ENCODE measurements at regions not wholly inside any gene's neighbourhood (a gene's known extent, or its start where the extent isn't known, plus 50 kb on each side); places are given as distances from the start of the nearest gene placed in this dataset.

DNA sequence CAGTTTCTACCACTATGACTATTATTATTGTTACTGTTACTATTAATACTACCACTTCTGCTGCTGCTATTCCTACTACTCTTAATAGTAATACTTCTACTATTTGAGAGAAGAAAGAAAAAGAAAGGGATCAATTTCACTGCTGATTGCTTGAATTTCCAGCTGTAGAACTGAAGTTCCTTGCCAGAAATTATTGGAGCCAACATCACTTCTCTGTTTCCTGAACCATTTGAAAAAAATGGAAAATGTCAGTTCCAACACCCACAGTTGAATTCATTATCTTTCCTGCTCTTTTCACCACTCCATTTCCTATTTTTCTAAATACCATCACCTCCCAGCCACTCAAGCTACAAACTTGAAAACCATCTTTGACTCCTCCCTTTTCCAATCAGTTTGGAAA is 54.1 kb upstream of the PIK3C2G start:
- no peak overlapping the region for H3K27ac Mint-ChIP-seq
- DNase-seq (ENCODE audit: low spot score in 2 of 2) (no peak), ATAC-seq (no peak)
- peaks cover 5 to 11% of the 10 kb centered on the region in 2 donors for H3K9me3 Mint-ChIP-seq
- no peaks in the 10 kb centered on the region for H3K36me3 Mint-ChIP-seq

DNA sequence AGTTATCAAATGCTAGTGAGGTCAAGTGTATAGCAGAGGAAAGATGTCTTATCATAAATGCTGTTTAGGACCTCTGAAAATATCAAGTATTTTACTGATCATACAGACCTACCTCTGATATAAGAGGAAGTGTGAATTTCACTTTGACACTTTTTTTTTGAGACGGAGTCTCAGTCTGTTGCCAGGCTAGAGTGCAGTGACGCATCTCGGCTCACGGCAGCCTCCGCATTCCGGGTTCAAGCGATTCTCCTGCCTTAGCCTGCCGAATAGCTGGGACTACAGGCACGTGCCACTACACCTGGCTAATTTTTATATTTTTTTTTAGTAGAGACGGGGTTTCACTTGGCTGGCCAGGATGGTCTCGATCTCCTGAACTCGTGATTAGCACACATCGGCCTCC is 55.1 kb upstream of the PIK3C2G start:
- Mint-ChIP-seq H3K9me3 (peaks cover 3 to 10% of the 10 kb centered on the region in 2 donors), H3K27ac (no peak overlapping the region)
- ATAC-seq, result no peak

DNA sequence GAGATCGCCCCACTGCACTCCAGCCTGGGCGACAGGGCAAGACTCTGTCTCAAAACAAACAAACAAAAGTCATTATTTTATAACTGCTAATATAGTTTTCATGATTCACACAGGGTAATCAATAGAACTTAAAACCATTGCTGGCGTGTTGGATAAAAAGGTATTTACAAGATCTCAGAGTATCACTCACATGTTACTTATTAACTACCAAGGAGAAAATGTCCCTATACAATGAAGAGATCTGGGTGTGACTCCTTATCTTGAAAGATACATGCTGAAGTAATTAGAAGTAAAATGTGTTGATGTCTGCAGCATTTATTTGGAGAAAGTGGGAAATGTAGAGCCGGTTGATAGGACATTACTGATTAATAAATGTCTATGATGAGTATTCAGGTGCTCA is 57.3 kb upstream of the PIK3C2G start:
- Mint-ChIP-seq H3K36me3 (no peaks in the 10 kb centered on the region), H3K9me3 (peaks cover 0 to 7% of the 10 kb centered on the region in 2 donors), H3K27ac (no peak overlapping the region)
- ATAC-seq, result no peak
- DNase-seq (ENCODE audit: low spot score in 2 of 2), result no peak

More for the DNA sequence above, 55.1 kb upstream of the PIK3C2G start:
- DNase-seq (ENCODE audit: low spot score in 2 of 2), result no peak
- no peaks in the 10 kb centered on the region for H3K36me3 Mint-ChIP-seq

DNA sequence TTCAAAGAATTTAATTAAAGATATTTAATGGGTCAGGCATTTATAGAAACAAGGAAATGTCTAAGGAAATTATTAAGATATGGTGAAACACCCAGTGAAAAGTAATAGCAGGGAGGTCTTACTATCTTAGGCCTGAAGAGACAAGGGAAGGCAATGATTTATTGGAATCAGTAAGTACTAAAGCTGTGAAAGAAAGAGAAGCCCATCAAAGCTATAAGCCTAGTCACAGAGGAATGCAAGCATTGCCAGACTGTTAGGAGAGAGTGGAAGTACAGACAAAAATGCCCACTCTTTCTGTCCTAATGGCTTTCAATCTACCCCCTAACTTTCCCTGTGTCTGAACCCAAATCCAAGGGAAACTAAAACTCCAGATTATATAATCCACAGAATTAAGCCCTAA is 69.2 kb upstream of the PIK3C2G start:
- DNase-seq (ENCODE audit: low spot score in 2 of 2) (no peak), ATAC-seq (no peak)
- H3K9me3 Mint-ChIP-seq, result peaks cover 7 to 19% of the 10 kb centered on the region in 2 donors
- no peak overlapping the region for H3K27ac Mint-ChIP-seq
- H3K36me3 Mint-ChIP-seq, result peaks cover 0 to 4% of the 10 kb centered on the region in 2 donors

DNA sequence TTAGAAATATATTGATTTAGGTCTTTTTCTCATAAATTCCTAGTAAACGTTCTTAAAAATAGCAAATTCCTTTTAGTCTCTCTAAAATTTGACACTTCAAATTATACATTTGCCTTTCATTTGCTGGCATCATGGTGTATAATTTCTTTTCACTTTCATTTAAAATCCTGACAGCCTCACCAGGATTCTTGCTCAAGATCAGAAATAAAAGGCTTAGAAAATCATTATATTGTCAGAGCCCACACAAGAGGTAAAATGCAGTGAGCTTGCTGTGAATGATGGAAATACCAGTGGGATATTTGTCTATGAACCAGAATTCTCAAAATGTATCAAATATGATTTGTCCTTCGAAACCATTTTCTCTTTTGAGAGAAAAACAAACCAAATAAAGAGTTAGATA is 78.2 kb upstream of the PIK3C2G start:
- Mint-ChIP-seq H3K36me3 (no peaks in the 10 kb centered on the region), H3K9me3 (peaks cover 13 to 17% of the 10 kb centered on the region in 2 donors), H3K27ac (no peak overlapping the region)
- DNase-seq (ENCODE audit: low spot score in 2 of 2), result no peak
- no peak for ATAC-seq

- Mint-ChIP-seq H3K9me3 (peaks cover 20 to 24% of the 10 kb centered on the region in 2 donors), H3K36me3 (peaks cover 9 to 18% of the 10 kb centered on the region in 2 donors), H3K27ac (no peak overlapping the region)
- DNase-seq (ENCODE audit: low spot score in 2 of 2) (no peak), ATAC-seq (no peak)
Observed at GRCh38 chr12:18171571-18171970, 81.6 kb upstream of the RERGL start.

- H3K27ac Mint-ChIP-seq, result no peak overlapping the region
- H3K36me3 Mint-ChIP-seq, result peaks cover 6 to 11% of the 10 kb centered on the region in 2 donors
- DNase-seq (ENCODE audit: low spot score in 2 of 2), result no peak
- no peak for ATAC-seq
- peaks cover 17 to 19% of the 10 kb centered on the region in 2 donors for H3K9me3 Mint-ChIP-seq
Observed at GRCh38 chr12:18168016-18168415, 78.0 kb upstream of the RERGL start.

DNA sequence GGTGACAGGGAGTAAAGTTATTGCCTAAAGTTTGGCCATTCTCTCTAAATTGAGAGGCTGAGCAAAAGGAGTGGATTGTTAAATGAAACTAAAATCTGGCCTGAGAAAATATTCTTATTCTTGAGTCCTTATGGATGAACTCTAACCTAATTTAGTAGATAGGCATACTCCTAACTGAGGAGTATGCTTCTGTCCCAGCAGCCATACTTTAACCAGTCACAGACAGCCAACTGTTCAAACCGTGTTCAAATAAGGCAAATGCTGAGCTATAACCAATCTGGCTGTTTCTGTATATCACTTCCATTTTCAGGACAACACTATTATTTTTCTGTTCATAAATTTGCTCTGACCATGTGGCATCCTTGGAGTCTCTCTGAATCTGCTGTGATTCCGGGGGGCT is 75.9 kb upstream of the RERGL start:
- Mint-ChIP-seq H3K36me3 (no peaks in the 10 kb centered on the region), H3K9me3 (peaks cover 4 to 5% of the 10 kb centered on the region in 2 donors), H3K27ac (no peak overlapping the region)
- ATAC-seq, result no peak
- no peak for DNase-seq (ENCODE audit: low spot score in 2 of 2)

DNA sequence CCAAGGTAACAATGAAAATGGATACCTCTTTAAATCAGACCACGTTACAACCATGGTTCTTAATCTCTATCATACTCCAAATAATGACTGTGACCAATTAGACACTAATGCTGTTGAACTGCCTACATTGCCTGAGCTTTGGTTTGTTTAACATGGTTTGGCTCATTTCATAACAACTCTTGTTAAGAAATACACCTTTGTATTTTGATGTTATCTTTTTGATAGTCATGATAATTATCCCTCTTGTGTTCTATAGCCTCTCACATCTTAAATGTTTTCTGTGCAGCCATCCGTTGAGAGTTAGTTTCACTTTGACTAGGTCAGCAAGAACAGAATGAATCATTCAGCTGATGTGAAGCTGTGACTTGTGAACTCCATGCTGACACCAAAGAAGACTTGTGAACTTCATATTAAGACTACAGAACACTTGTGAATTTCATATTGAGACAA is 75.5 kb upstream of the RERGL start:
- Mint-ChIP-seq H3K9me3 (peaks cover 4 to 5% of the 10 kb centered on the region in 2 donors), H3K36me3 (no peaks in the 10 kb centered on the region), H3K27ac (no peak overlapping the region)

DNA sequence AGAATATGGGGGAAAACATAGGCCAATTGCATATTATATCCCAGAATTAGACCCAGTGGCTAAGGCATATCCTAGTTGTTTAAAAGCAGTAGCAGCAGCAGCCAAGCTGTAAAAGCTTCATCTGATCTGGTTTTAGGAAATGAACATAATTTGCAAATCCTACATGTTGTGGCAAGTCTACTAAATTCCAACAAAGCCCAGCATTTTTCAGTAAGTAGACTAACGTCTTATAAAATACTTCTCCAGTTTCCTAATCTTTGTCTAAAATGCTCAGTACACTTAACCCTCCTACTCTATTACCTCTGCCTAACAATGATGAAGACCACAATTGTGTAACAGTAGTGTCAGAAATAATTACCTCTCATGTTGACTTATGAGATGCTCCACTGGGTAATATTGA is 70.9 kb upstream of the RERGL start:
- ATAC-seq, result no peak
- Mint-ChIP-seq H3K27ac (no peak overlapping the region), H3K36me3 (no peaks in the 10 kb centered on the region), H3K9me3 (peaks cover 5 to 9% of the 10 kb centered on the region in 2 donors)
- no peak for DNase-seq (ENCODE audit: low spot score in 2 of 2)

More for the DNA sequence above, 75.5 kb upstream of the RERGL start:
- no peak for DNase-seq (ENCODE audit: low spot score in 2 of 2)
- ATAC-seq, result peak; percentile 58 to 97

DNA sequence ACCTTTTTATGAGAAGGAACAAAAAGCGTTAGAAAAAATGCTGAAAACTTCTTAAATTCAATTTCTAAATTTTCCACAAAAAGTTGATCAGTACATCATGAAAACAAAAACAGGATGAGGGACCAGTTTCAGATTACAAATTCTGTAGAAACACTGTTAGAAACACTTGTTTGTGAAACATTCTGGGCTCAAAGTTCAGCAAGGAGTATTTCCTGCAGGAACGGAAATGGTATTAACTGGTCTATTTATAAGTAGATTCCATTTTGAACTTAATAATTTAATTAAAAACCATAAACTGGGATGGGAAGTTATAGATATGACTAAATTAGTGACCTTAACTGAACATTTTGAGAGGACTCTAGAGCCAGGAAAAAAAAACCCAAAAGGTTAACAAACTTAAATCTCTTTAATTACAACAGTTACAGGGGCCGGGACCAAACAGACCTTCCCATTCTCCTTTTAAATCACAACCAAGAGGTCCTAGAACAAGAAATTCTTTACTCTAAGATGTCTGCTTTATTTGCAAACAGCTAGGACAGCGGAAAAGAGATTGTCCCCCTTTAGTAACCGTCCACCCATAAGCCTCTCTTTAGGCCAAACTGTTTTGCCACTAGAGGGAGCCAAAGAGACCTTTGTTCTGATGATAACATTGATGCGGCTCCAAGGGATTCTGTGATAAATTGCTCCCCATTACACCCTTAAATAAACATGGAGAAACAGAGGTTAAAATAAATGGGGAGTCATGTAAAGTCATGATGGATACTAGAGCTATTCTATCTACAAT is 69.0 kb upstream of the RERGL start:
- ATAC-seq (peak in 1 of 2 donors; percentile 58), DNase-seq (ENCODE audit: low spot score in 2 of 2) (peak in 1 of 2 donors; percentile 53)
- Mint-ChIP-seq H3K36me3 (peaks cover 0 to 5% of the 10 kb centered on the region in 2 donors), H3K9me3 (peaks cover 10 to 13% of the 10 kb centered on the region in 2 donors), H3K27ac (no peak overlapping the region)

GRCh38 chr12:18153826-18154225 is 63.8 kb upstream of the RERGL start:
- no peak overlapping the region for H3K27ac Mint-ChIP-seq
- ATAC-seq, result no peak
- DNase-seq (ENCODE audit: low spot score in 2 of 2), result no peak
- H3K36me3 Mint-ChIP-seq, result peaks cover 0 to 5% of the 10 kb centered on the region in 2 donors
- peaks cover 7 to 12% of the 10 kb centered on the region in 2 donors for H3K9me3 Mint-ChIP-seq

- no peak for DNase-seq (ENCODE audit: low spot score in 2 of 2)
- no peak overlapping the region for H3K27ac Mint-ChIP-seq
- H3K36me3 Mint-ChIP-seq, result peaks cover 0 to 5% of the 10 kb centered on the region in 2 donors
- peaks cover 7% of the 10 kb centered on the region in 2 donors for H3K9me3 Mint-ChIP-seq
- no peak for ATAC-seq
Observed at GRCh38 chr12:18151036-18151435, 61.0 kb upstream of the RERGL start.

DNA sequence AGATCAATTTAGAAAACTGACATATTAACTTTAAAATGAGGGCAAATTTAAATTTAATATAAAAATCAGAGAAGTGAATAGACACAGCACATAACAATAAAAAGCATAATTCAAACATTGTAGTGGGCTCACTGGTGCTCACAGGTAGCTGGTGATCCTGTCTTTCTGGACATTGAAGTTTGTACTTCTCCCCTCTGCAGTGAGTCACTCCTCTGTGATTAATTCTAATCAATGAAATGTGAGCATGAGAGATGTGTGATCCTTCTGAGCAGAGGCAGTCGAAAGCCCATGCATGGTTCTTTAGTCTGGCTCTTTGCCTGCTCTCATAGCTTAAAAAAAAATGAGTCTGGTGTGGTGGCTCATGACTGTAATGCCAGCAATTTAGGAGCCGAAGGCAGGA is 59.0 kb upstream of the RERGL start:
- H3K27ac Mint-ChIP-seq, result no peak overlapping the region
- H3K9me3 Mint-ChIP-seq, result no peaks in the 10 kb centered on the region
- no peak for ATAC-seq
- no peaks in the 10 kb centered on the region for H3K36me3 Mint-ChIP-seq
- no peak for DNase-seq (ENCODE audit: low spot score in 2 of 2)

- H3K36me3 Mint-ChIP-seq, result no peaks in the 10 kb centered on the region
- no peak overlapping the region for H3K27ac Mint-ChIP-seq
- H3K9me3 Mint-ChIP-seq, result no peaks in the 10 kb centered on the region
- ATAC-seq (no peak), DNase-seq (ENCODE audit: low spot score in 2 of 2) (no peak)
Observed at GRCh38 chr12:18146363-18146762, 56.4 kb upstream of the RERGL start.

DNA sequence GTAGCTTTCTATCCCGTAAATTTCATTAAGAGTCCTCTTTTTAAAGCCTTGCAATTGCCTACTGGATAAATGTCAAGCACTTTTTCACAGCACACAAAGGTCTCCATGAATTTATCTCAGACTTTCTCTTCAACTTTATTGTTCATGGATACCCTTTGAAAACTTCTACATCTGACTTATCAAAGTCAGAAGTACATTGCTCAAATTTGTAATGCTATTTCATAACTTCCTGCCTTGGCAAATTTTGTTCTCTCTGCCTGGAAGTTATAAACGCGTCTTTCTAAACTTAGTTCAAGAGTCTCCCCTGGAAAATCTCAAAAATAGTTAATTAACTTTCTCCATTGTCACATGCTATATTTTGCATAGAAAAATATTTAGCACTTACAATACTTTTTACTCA is 55.9 kb upstream of the RERGL start:
- no peaks in the 10 kb centered on the region for H3K36me3 Mint-ChIP-seq
- no peaks in the 10 kb centered on the region for H3K9me3 Mint-ChIP-seq
- ATAC-seq, result no peak
- DNase-seq (ENCODE audit: low spot score in 2 of 2), result no peak
- no peak overlapping the region for H3K27ac Mint-ChIP-seq

DNA sequence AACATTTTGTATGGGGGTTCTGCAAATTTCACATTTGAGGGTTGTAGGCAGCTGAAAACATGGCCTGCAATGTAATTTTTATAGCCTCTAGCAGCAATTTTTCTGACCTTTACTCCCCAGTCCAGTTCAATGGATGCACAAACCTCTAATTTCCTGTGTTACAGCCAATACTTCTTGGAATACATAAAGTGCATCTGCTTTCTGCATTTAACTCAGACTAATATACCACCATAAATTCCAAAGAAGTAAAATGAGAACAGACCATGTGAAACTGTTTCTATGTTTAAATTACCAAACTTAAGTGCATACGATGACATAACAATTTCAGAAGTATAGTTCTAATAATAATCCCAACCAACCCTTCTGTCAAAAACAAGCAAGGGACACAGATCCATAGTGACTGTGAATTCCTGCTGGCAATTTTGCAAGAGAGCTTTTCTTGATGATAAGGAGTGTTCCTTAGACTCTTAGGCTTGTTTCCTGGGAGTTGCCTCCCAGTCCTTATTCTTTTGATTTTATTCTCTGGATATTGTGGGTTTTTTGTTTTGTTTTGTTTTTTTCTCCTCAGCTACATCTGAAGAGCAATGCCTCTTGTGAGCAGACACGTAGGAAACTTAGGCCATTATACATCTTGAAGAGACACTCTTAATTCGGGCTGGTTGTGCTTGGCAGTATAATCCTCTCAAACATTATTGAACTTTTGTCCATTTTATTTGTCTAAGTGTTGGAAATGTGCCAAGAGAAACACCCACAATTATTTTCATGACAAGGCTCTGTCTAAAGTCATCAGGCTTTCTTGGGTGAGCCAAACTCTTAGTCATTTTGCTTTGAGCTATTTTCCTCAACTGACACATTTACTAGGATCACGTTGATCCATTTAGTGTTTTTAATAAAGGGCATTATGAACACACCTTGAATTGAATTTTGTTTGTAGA is 51.3 kb upstream of the RERGL start:
- ATAC-seq, result no peak
- no peak for DNase-seq (ENCODE audit: low spot score in 2 of 2)
- Mint-ChIP-seq H3K9me3 (no peaks in the 10 kb centered on the region), H3K36me3 (no peaks in the 10 kb centered on the region), H3K27ac (no peak overlapping the region)
